Renal cortex interstitium (tissue), 11 donors: ENCODE measurements at regions not wholly inside any gene's neighbourhood (a gene's known extent, or its start where the extent isn't known, plus 50 kb on each side); places are given as distances from the start of the nearest gene placed in this dataset.

Experiments
- DNase-seq, 11 donors: peaks; one replicate each; pipeline ENCODE4 v3.0.0-alpha.2; 2013; ENCODE audit warnings: low read depth in 9 of 11, low spot score in 4 of 11; ENCODE audit errors: extremely low read depth in 1 of 11

GRCh38 chr2:234633581-234634230, 136.8 kb upstream of the ARL4C start:
- no peak for DNase-seq

GRCh38 chr2:234632527-234633391, 135.9 kb upstream of the ARL4C start:
- no peak for DNase-seq

GRCh38 chr2:234631646-234632514, 135.0 kb upstream of the ARL4C start:
- no peak for DNase-seq

GRCh38 chr2:234630801-234631261, 133.9 kb upstream of the ARL4C start:
- peak in 2 of 11 donors; percentile 30 to 50 for DNase-seq

GRCh38 chr2:234629596-234629995, 132.7 kb upstream of the ARL4C start:
- no peak for DNase-seq

GRCh38 chr2:234628953-234629352, 132.1 kb upstream of the ARL4C start:
- DNase-seq: no peak

GRCh38 chr2:234627308-234627707, 130.4 kb upstream of the ARL4C start:
- no peak for DNase-seq

GRCh38 chr2:234626566-234627130, 129.8 kb upstream of the ARL4C start:
- no peak for DNase-seq

GRCh38 chr2:234625626-234626250, 128.9 kb upstream of the ARL4C start:
- no peak for DNase-seq

GRCh38 chr2:234623521-234623991, 126.7 kb upstream of the ARL4C start:
- no peak for DNase-seq

GRCh38 chr2:234621120-234621519, 124.2 kb upstream of the ARL4C start:
- DNase-seq: no peak

- no peak for DNase-seq
Observed at GRCh38 chr2:234620018-234620417, 123.1 kb upstream of the ARL4C start.

GRCh38 chr2:234615643-234616356, 118.9 kb upstream of the ARL4C start:
- no peak for DNase-seq

- DNase-seq: no peak
Observed at GRCh38 chr2:234611209-234611608, 114.3 kb upstream of the ARL4C start.

- no peak for DNase-seq
Observed at GRCh38 chr2:234608946-234609345, 112.1 kb upstream of the ARL4C start.

- no peak for DNase-seq
Observed at GRCh38 chr2:234607691-234608090, 110.8 kb upstream of the ARL4C start.

GRCh38 chr2:234606896-234607295, 110.0 kb upstream of the ARL4C start:
- peak in 8 of 11 donors; percentile 8 to 45 (median 22) for DNase-seq

GRCh38 chr2:234603619-234604018, 106.7 kb upstream of the ARL4C start:
- no peak for DNase-seq
